ENCODE measurements at regions not wholly inside any gene's neighbourhood (a gene's known extent, or its start where the extent isn't known, plus 50 kb on each side); places are given as distances from the start of the nearest gene placed in this dataset.

DNA sequence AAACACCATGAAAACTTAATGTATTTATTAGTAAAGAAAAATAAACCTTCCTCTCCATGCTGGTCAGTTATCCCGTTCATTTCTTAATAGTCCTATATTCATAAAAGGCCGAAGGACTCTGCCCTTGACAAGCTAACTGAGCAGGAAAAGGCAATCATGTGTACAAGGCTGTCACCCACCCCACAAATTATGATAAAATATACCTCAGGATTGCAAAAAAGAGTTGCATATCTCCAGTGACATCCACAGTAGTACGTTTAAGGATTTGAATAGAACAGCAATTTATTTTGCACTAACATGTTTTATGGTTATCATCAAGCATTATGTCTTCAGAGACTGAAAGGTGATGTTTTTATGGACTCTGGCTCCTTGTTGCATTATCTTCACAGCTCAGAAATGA lies 157.6 kb downstream of the FOXB1 start:
- TF ChIP-seq RARB (CRISPR knock-in tag; IDR thresholded peaks at IDR 0.05) (no peak), NPAS2 (CRISPR knock-in tag; IDR thresholded peaks at IDR 0.05; ENCODE audit: borderline replicate concordance) (no peak), POLR2A (IDR thresholded peaks at IDR 0.05; ENCODE audit: low read length) (no peak), RAD21 (conservative IDR thresholded peaks at IDR 0.05 in 1 of 2, IDR thresholded peaks at IDR 0.05 in 1 of 2) (no peak), MAFK (IDR thresholded peaks at IDR 0.05; ENCODE audit: partially characterized antibody) (no peak), RNF2 (IDR thresholded peaks at IDR 0.05; ENCODE audit: borderline replicate concordance, low read depth) (no peak), CBX2 (IDR thresholded peaks at IDR 0.05; ENCODE audit: borderline replicate concordance, low read depth) (no peak), POLR2AphosphoS2 (conservative IDR thresholded peaks at IDR 0.05; ENCODE audit: low read length) (no peak), FOSL2 (IDR thresholded peaks at IDR 0.05) (no peak), FOSL2 (CRISPR knock-in tag; IDR thresholded peaks at IDR 0.05) (no peak), SREBF2 (IDR thresholded peaks at IDR 0.05) (no peak)
- TF ChIP-seq, protein P1, sequence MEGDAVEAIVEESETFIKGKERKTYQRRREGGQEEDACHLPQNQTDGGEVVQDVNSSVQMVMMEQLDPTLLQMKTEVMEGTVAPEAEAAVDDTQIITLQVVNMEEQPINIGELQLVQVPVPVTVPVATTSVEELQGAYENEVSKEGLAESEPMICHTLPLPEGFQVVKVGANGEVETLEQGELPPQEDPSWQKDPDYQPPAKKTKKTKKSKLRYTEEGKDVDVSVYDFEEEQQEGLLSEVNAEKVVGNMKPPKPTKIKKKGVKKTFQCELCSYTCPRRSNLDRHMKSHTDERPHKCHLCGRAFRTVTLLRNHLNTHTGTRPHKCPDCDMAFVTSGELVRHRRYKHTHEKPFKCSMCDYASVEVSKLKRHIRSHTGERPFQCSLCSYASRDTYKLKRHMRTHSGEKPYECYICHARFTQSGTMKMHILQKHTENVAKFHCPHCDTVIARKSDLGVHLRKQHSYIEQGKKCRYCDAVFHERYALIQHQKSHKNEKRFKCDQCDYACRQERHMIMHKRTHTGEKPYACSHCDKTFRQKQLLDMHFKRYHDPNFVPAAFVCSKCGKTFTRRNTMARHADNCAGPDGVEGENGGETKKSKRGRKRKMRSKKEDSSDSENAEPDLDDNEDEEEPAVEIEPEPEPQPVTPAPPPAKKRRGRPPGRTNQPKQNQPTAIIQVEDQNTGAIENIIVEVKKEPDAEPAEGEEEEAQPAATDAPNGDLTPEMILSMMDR (IDR thresholded peaks at IDR 0.05), result no peak
- TF ChIP-seq, protein P2, sequence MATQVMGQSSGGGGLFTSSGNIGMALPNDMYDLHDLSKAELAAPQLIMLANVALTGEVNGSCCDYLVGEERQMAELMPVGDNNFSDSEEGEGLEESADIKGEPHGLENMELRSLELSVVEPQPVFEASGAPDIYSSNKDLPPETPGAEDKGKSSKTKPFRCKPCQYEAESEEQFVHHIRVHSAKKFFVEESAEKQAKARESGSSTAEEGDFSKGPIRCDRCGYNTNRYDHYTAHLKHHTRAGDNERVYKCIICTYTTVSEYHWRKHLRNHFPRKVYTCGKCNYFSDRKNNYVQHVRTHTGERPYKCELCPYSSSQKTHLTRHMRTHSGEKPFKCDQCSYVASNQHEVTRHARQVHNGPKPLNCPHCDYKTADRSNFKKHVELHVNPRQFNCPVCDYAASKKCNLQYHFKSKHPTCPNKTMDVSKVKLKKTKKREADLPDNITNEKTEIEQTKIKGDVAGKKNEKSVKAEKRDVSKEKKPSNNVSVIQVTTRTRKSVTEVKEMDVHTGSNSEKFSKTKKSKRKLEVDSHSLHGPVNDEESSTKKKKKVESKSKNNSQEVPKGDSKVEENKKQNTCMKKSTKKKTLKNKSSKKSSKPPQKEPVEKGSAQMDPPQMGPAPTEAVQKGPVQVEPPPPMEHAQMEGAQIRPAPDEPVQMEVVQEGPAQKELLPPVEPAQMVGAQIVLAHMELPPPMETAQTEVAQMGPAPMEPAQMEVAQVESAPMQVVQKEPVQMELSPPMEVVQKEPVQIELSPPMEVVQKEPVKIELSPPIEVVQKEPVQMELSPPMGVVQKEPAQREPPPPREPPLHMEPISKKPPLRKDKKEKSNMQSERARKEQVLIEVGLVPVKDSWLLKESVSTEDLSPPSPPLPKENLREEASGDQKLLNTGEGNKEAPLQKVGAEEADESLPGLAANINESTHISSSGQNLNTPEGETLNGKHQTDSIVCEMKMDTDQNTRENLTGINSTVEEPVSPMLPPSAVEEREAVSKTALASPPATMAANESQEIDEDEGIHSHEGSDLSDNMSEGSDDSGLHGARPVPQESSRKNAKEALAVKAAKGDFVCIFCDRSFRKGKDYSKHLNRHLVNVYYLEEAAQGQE (IDR thresholded peaks at IDR 0.05), result no peak

Data from A549 (cell line).